ENCODE measurements at regions not wholly inside any gene's neighbourhood (a gene's known extent, or its start where the extent isn't known, plus 50 kb on each side); places are given as distances from the start of the nearest gene placed in this dataset.
A peak's percentile ranks its signal among the peaks of the same experiment; 100 is the strongest.

DNA sequence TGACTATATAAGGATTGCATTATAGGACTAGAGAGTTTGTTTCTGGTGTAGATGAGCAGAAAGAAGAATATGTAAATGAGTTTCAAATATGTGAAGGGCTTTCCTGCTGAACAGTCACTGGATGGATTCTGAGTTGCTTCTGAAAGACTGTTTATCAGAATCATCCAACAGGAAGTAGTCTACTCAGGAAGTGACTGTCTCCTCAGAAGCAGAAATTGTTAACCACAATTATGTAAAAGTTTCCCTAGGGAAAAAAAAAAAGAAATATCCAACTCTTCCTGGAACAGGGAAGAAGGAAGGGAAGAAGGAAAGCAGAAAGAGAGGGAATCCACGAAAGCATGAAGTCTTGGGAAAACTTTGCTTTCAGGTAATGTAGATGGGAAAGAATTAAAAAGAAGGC lies 138.9 kb downstream of the TENT5A start:
- H3K4me3 ChIP-seq (ENCODE audit: low read depth, low read length, poor library complexity, severe bottlenecking), result peak overlapping the region; percentile 13
- H3K4me1 ChIP-seq (ENCODE audit: insufficient read depth, low read length, poor library complexity, severe bottlenecking), result peaks cover 34% of the 10 kb centered on the region
- H3K27me3 ChIP-seq (replicated peaks; ENCODE audit: insufficient read depth, low read depth, low read length, poor library complexity), result no peaks in the 10 kb centered on the region
- DNase-seq (ENCODE audit: low spot score), result peak; percentile 95
- intact Hi-C loops (cut with micrococcal nuclease; ENCODE audit: unreplicated experiment), result loop anchor here (5.0 kb wide), 2 partner anchors 69 to 139 kb away; partner anchors contain the start of gene TENT5A
- BruUV-seq (replicated peaks), result no TSS peak
- no peaks in the 10 kb centered on the region for H3K9me3 ChIP-seq (ENCODE audit: low read depth, low read length, poor library complexity, severe bottlenecking)
- peak overlapping the region; percentile 89 for H3K27ac ChIP-seq (ENCODE audit: low read depth, low read length, poor library complexity, severe bottlenecking)
- no peaks in the 10 kb centered on the region for H3K36me3 ChIP-seq (ENCODE audit: insufficient read depth, low read length, poor library complexity, severe bottlenecking)
- no peak for TF ChIP-seq EZH2 (IDR thresholded peaks at IDR 0.05; ENCODE audit: borderline replicate concordance, low read depth, low read length, poor library complexity, severe bottlenecking)
- TF ChIP-seq, protein P1, sequence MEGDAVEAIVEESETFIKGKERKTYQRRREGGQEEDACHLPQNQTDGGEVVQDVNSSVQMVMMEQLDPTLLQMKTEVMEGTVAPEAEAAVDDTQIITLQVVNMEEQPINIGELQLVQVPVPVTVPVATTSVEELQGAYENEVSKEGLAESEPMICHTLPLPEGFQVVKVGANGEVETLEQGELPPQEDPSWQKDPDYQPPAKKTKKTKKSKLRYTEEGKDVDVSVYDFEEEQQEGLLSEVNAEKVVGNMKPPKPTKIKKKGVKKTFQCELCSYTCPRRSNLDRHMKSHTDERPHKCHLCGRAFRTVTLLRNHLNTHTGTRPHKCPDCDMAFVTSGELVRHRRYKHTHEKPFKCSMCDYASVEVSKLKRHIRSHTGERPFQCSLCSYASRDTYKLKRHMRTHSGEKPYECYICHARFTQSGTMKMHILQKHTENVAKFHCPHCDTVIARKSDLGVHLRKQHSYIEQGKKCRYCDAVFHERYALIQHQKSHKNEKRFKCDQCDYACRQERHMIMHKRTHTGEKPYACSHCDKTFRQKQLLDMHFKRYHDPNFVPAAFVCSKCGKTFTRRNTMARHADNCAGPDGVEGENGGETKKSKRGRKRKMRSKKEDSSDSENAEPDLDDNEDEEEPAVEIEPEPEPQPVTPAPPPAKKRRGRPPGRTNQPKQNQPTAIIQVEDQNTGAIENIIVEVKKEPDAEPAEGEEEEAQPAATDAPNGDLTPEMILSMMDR (conservative IDR thresholded peaks at IDR 0.05; ENCODE audit: low read depth, low read length), result no peak
- CTCF ChIA-PET, result no interaction called here
- POLR2A ChIA-PET (ENCODE audit: low non-redundant PET), result no interaction called here

DNA sequence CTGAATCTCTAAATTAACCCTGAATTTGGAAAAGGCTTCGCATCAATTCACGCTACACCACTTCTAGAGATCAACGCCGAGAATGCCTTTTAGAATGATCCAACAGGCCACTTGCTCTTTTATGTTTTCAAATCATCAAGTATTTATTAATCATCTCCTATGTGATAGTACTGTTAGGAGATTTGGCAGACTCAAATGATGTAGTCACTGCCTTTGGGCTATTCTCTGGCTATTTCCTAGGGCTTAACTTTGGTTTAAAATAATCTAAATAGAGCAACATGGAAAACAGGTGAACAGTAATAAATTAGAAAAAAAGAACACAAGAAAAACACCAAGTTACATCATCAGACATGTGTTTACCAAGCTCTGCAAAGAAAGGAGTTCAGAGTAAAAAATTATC lies 140.3 kb downstream of the TENT5A start:
- BruUV-seq (replicated peaks), result no TSS peak
- TF ChIP-seq EZH2 (IDR thresholded peaks at IDR 0.05; ENCODE audit: borderline replicate concordance, low read depth, low read length, poor library complexity, severe bottlenecking), result no peak
- TF ChIP-seq, protein P1 (conservative IDR thresholded peaks at IDR 0.05; ENCODE audit: low read depth, low read length), result no peak
- intact Hi-C loops (cut with micrococcal nuclease; ENCODE audit: unreplicated experiment), result loop anchor here (5.0 kb wide), 2 partner anchors 70 to 140 kb away; partner anchors contain the start of gene TENT5A
- POLR2A ChIA-PET (ENCODE audit: low non-redundant PET), result no interaction called here
- H3K27ac ChIP-seq (ENCODE audit: low read depth, low read length, poor library complexity, severe bottlenecking), result no peak overlapping the region
- no peaks in the 10 kb centered on the region for H3K27me3 ChIP-seq (replicated peaks; ENCODE audit: insufficient read depth, low read depth, low read length, poor library complexity)
- no peaks in the 10 kb centered on the region for H3K9me3 ChIP-seq (ENCODE audit: low read depth, low read length, poor library complexity, severe bottlenecking)
- no peaks in the 10 kb centered on the region for H3K36me3 ChIP-seq (ENCODE audit: insufficient read depth, low read length, poor library complexity, severe bottlenecking)
- peaks cover 34% of the 10 kb centered on the region for H3K4me1 ChIP-seq (ENCODE audit: insufficient read depth, low read length, poor library complexity, severe bottlenecking)
- H3K4me3 ChIP-seq (ENCODE audit: low read depth, low read length, poor library complexity, severe bottlenecking), result no peak overlapping the region
- CTCF ChIA-PET, result no interaction called here
- DNase-seq (ENCODE audit: low spot score), result no peak

DNA sequence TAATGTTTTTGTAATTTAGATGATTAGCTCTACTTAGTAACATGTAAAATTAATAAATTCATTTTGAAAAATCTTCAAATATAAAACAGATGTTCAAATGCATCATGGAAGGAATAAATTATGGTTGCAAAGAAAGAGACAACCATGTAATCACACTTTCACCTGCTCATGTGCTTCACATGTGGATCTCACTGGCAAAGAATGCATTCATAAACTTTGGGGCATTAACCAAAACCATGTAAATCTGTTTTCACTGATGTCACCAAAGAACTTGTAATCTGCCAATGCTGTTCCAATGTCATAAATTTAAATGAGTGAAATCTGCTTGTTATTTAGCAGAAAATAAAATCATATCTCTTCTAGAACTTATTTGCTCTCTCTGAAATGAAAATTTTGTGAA lies 142.7 kb downstream of the TENT5A start:
- TF ChIP-seq, protein P1 (conservative IDR thresholded peaks at IDR 0.05; ENCODE audit: low read depth, low read length), result no peak
- no peak for TF ChIP-seq EZH2 (IDR thresholded peaks at IDR 0.05; ENCODE audit: borderline replicate concordance, low read depth, low read length, poor library complexity, severe bottlenecking)
- H3K4me3 ChIP-seq (ENCODE audit: low read depth, low read length, poor library complexity, severe bottlenecking), result no peak overlapping the region
- intact Hi-C loops (cut with micrococcal nuclease; ENCODE audit: unreplicated experiment), result loop anchor here (5.0 kb wide), 2 partner anchors 73 to 143 kb away; partner anchors contain the start of gene TENT5A
- H3K27me3 ChIP-seq (replicated peaks; ENCODE audit: insufficient read depth, low read depth, low read length, poor library complexity), result no peaks in the 10 kb centered on the region
- no peaks in the 10 kb centered on the region for H3K9me3 ChIP-seq (ENCODE audit: low read depth, low read length, poor library complexity, severe bottlenecking)
- ChIA-PET POLR2A (ENCODE audit: low non-redundant PET) (interaction anchor here (0.6 kb wide), 1 partner anchor 110 kb away, joined by 3 read pairs; no protein-coding TSS in a partner anchor), CTCF (no interaction called here)
- peaks cover 19% of the 10 kb centered on the region for H3K4me1 ChIP-seq (ENCODE audit: insufficient read depth, low read length, poor library complexity, severe bottlenecking)
- no peak for DNase-seq (ENCODE audit: low spot score)
- no peaks in the 10 kb centered on the region for H3K36me3 ChIP-seq (ENCODE audit: insufficient read depth, low read length, poor library complexity, severe bottlenecking)
- no TSS peak for BruUV-seq (replicated peaks)
- H3K27ac ChIP-seq (ENCODE audit: low read depth, low read length, poor library complexity, severe bottlenecking), result no peak overlapping the region
